Peyer's patch (tissue), 4 donors: ENCODE measurements at regions not wholly inside any gene's neighbourhood (a gene's known extent, or its start where the extent isn't known, plus 50 kb on each side); places are given as distances from the start of the nearest gene placed in this dataset.

Source experiments
- DNase-seq, 3 donors: peaks; one replicate each; pipeline ENCODE4 v3.0.0-alpha.2; 2017 to 2019
- H3K27ac ChIP-seq, 4 donors: fragments of 200-600 bp; sonication (generic); one replicate each; pipeline ENCODE4 v1.5.1; 2016 to 2019
- H3K27me3 ChIP-seq, 2 donors: fragments of 200-600 bp; sonication (generic); one replicate each; pipeline ENCODE4 v1.5.1; 2019
- H3K36me3 ChIP-seq, 3 donors: fragments of 200-600 bp; sonication (generic); one replicate each; pipeline ENCODE4 v1.5.1; 2016 to 2019
- H3K4me1 ChIP-seq, 4 donors: fragments of 200-600 bp; sonication (generic); one replicate each; pipeline ENCODE4 v1.5.1; 2016 to 2019
- H3K4me3 ChIP-seq, 4 donors: fragments of 200-600 bp; sonication (generic); 1 replicate in 3 of 4; 2 replicates in 1 of 4; pipeline ENCODE4 v1.5.1; 2016 to 2019; ENCODE audit warnings: mild to moderate bottlenecking in 1 of 4
- H3K9me3 ChIP-seq, 4 donors: fragments of 200-600 bp; sonication (generic); one replicate each; pipeline ENCODE4 v1.5.1; 2016 to 2019; ENCODE audit warnings: mild to moderate bottlenecking in 1 of 4
- POLR2A ChIP-seq, 2 donors: fragments of 450-650 bp; IDR thresholded peaks; one replicate each; pipeline ENCODE4 v1.5.1; 2017; ENCODE audit warnings: antibody characterized with exemption in 2 of 2, mild to moderate bottlenecking in 2 of 2, moderate library complexity in 2 of 2
- TF ChIP-seq, protein P1 (sequence below), 6 experiments: fragments of 450-650 bp in 4 of 6; fragments of 200-600 bp in 2 of 6; sonication (generic) in 1 of 6; IDR thresholded peaks; one replicate each; pipeline ENCODE4 v1.5.1; 2017 to 2019; ENCODE audit warnings: antibody characterized with exemption in 6 of 6, mild to moderate bottlenecking in 3 of 6, moderate library complexity in 1 of 6

- H3K9me3 ChIP-seq: no peaks in the 10 kb centered on the region
- DNase-seq: no peak
- H3K36me3 ChIP-seq: no peaks in the 10 kb centered on the region
- H3K27ac ChIP-seq: no peak overlapping the region
- H3K27me3 ChIP-seq: no peaks in the 10 kb centered on the region
- peaks cover 0 to 3% (median 0%) of the 10 kb centered on the region in 4 donors for H3K4me1 ChIP-seq
- H3K4me3 ChIP-seq: no peak overlapping the region
- TF ChIP-seq, protein P1, sequence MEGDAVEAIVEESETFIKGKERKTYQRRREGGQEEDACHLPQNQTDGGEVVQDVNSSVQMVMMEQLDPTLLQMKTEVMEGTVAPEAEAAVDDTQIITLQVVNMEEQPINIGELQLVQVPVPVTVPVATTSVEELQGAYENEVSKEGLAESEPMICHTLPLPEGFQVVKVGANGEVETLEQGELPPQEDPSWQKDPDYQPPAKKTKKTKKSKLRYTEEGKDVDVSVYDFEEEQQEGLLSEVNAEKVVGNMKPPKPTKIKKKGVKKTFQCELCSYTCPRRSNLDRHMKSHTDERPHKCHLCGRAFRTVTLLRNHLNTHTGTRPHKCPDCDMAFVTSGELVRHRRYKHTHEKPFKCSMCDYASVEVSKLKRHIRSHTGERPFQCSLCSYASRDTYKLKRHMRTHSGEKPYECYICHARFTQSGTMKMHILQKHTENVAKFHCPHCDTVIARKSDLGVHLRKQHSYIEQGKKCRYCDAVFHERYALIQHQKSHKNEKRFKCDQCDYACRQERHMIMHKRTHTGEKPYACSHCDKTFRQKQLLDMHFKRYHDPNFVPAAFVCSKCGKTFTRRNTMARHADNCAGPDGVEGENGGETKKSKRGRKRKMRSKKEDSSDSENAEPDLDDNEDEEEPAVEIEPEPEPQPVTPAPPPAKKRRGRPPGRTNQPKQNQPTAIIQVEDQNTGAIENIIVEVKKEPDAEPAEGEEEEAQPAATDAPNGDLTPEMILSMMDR (IDR thresholded peaks at IDR 0.05): no peak
- no peak for TF ChIP-seq POLR2A (IDR thresholded peaks at IDR 0.05)
Observed at GRCh38 chr15:59953392-59953883, 50.7 kb upstream of the FOXB1 start.

DNA sequence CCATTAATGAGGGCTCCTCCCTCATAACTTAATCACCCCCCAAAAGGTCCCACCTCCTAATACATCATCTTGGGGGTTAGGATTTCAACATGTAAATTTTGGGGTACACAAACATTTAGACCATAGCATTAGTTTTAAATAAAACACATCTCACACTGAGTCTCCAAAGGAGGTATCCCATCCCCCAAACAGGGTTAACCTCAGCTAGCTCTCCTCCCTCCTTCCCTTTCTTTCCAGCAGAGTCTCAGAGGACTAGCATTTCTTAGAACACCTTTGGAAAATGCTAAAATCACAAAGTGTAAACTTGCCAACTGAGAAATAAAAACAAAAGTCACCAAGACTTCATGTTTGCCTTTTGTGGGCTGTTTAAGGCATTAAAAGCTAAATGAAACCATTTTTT, 51.2 kb upstream of the FOXB1 start:
- TF ChIP-seq POLR2A (IDR thresholded peaks at IDR 0.05): no peak
- TF ChIP-seq, protein P1 (IDR thresholded peaks at IDR 0.05): no peak
- H3K4me1 ChIP-seq: peaks cover 0 to 3% (median 0%) of the 10 kb centered on the region in 4 donors
- no peaks in the 10 kb centered on the region for H3K27me3 ChIP-seq

DNA sequence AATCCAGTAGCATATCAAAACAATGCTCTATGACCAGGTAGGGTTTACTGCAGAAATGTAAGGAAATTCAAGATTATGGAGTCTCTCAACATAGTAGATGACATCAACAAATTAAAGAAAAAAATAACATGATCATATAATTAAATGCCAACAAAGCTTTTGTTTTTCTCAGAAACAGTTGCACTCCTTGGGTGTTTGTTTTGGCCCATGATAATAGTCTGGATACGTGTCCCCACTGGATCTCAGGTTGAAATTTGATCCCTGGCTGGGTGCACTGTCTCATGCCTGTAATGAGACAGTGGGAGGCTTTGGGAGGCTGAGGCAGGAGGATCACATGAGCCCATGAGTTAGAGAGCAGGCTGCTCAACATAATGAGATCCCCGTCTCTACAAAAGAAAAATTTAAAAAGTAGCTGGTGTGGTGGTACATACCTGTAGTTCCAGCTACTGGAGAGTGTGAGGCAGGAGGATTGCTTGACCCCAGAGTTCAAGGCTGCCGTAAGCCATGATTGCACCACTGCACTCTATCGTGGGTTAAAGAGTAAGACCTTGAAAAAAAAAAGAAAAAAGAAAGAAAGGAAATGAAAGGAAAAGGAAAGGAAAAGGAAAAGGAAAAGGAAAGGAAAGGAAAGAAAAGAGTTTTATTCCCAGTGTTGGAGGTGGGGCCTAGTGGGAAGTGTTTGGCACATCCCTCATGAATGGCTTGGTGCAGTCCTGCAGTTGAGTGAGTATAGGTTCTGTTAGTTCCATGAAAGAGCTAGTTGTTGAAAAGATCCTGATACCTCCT, 53.3 kb upstream of the FOXB1 start:
- H3K27ac ChIP-seq: no peak overlapping the region
- H3K27me3 ChIP-seq: no peaks in the 10 kb centered on the region
- no peaks in the 10 kb centered on the region for H3K9me3 ChIP-seq
- DNase-seq: no peak
- H3K4me3 ChIP-seq: no peak overlapping the region
- H3K4me1 ChIP-seq: peaks cover 0 to 3% (median 0%) of the 10 kb centered on the region in 4 donors
- H3K36me3 ChIP-seq: no peaks in the 10 kb centered on the region
- TF ChIP-seq, protein P1 (IDR thresholded peaks at IDR 0.05): no peak

More for the DNA sequence above, 51.2 kb upstream of the FOXB1 start:
- H3K4me3 ChIP-seq: no peak overlapping the region
- H3K27ac ChIP-seq: no peak overlapping the region
- no peaks in the 10 kb centered on the region for H3K36me3 ChIP-seq
- H3K9me3 ChIP-seq: no peaks in the 10 kb centered on the region
- DNase-seq: no peak

DNA sequence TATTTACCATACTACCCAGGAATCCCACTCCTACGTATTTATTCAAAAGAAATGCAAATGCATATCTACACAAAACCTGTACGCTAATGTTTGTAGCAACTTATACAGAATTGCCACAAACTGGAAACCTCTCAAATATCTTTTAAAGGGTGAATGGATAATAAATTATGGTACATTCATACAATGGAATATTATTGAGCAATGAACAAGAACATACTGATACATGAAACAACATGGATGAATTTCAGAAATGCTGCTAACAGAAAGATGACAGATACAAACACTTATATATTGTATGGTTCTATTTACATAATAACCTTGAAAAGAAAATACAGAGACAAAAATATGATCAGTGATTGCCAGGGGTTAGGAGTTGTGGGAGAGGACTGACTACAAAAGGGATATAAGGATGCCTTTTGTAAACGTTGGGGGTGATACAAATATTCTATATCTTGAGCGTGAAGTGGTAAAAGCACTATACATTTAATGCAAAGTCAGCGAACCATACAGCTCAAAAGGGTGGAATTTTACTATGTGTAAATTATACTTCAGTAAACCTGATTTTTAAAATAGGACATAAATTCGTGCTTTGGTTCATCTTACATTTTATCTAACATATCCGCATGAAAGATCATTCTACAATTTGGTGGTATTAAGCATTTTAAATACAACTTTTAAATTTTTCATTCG, 55.0 kb upstream of the FOXB1 start:
- Histone ChIP-seq H3K4me1 (peaks cover 0 to 3% (median 0%) of the 10 kb centered on the region in 4 donors), H3K36me3 (no peaks in the 10 kb centered on the region), H3K4me3 (no peak overlapping the region), H3K9me3 (no peaks in the 10 kb centered on the region), H3K27me3 (no peaks in the 10 kb centered on the region), H3K27ac (no peak overlapping the region)
- TF ChIP-seq, protein P1 (IDR thresholded peaks at IDR 0.05): no peak
- TF ChIP-seq POLR2A (IDR thresholded peaks at IDR 0.05): no peak
- DNase-seq: no peak

DNA sequence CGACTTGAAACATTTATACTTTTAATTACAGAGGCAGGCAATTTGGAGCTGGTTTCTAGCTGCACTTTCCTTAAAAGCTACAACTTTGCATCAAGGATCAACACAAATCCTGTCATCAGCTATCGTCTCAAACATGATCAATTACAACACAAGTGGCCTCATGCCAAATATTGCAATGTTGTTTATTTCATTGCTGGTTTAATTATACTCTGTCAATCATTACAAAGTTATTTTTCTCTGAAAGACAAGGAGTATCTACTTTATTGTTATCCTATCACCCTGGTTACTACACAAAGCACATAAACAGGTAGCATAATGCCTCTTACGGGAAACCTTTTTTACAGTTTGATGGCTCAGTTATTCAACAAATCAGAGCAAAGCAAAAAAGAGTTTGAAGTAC, 58.0 kb upstream of the FOXB1 start:
- no peak overlapping the region for H3K27ac ChIP-seq
- H3K4me1 ChIP-seq: no peaks in the 10 kb centered on the region
- TF ChIP-seq POLR2A (IDR thresholded peaks at IDR 0.05): no peak
- TF ChIP-seq, protein P1 (IDR thresholded peaks at IDR 0.05): no peak
- H3K36me3 ChIP-seq: no peaks in the 10 kb centered on the region
- DNase-seq: no peak
- H3K4me3 ChIP-seq: no peak overlapping the region
- H3K9me3 ChIP-seq: no peaks in the 10 kb centered on the region
- H3K27me3 ChIP-seq: no peaks in the 10 kb centered on the region
